Brain pericyte (primary cell): ENCODE measurements at regions not wholly inside any gene's neighbourhood (a gene's known extent, or its start where the extent isn't known, plus 50 kb on each side); places are given as distances from the start of the nearest gene placed in this dataset.
A peak's percentile ranks its signal among the peaks of the same experiment; 100 is the strongest.
"Not testable (repeated sequence)": the region's sequence is repeated elsewhere in the genome, so short reads cannot be mapped to it uniquely, and the experiment has no call there.

Source experiments
- DNase-seq: peaks from one replicate; pipeline ENCODE4 v3.0.0-alpha.2; 2012; ENCODE audit warnings: low read depth, low spot score

GRCh38 chr12:91743704-91744321 is 401.8 kb downstream of the BTG1 start:
- DNase-seq = no peak

GRCh38 chr12:91743280-91743679 is 402.4 kb downstream of the BTG1 start:
- DNase-seq = no peak

- DNase-seq = no peak
Observed at GRCh38 chr12:91741932-91742331, 403.7 kb downstream of the BTG1 start.

GRCh38 chr12:91733846-91734245 is 411.8 kb downstream of the BTG1 start:
- not testable (repeated sequence) for DNase-seq

- DNase-seq = no peak
Observed at GRCh38 chr12:91732086-91732485, 413.6 kb downstream of the BTG1 start.

GRCh38 chr12:91729543-91729942 is 416.1 kb downstream of the BTG1 start:
- no peak for DNase-seq

- DNase-seq = no peak
Observed at GRCh38 chr12:91723191-91723590, 422.5 kb downstream of the BTG1 start.

- no peak for DNase-seq
Observed at GRCh38 chr12:91722072-91722471, 423.6 kb downstream of the BTG1 start.

- no peak for DNase-seq
Observed at GRCh38 chr12:91721023-91721422, 424.6 kb downstream of the BTG1 start.

GRCh38 chr12:91718326-91718725 is 427.3 kb downstream of the BTG1 start:
- DNase-seq = no peak

- no peak for DNase-seq
Observed at GRCh38 chr12:91717804-91718203, 427.8 kb downstream of the BTG1 start.

GRCh38 chr12:91711925-91712324 is 433.7 kb downstream of the BTG1 start:
- not testable (repeated sequence) for DNase-seq

- no peak for DNase-seq
Observed at GRCh38 chr12:91706466-91706865, 439.2 kb downstream of the BTG1 start.

GRCh38 chr12:91704446-91704845 is 441.2 kb downstream of the BTG1 start:
- DNase-seq = peak; percentile 41

- no peak for DNase-seq
Observed at GRCh38 chr12:91703491-91704283, 442.0 kb downstream of the BTG1 start.

- no peak for DNase-seq
Observed at GRCh38 chr12:91702843-91703425, 442.7 kb downstream of the BTG1 start.

- DNase-seq = no peak
Observed at GRCh38 chr12:91695964-91696363, 449.7 kb downstream of the BTG1 start.

- DNase-seq = not testable (repeated sequence)
Observed at GRCh38 chr12:91695406-91695805, 450.2 kb downstream of the BTG1 start.

GRCh38 chr12:91690531-91690930 is 455.1 kb downstream of the BTG1 start:
- DNase-seq = no peak

- no peak for DNase-seq
Observed at GRCh38 chr12:91687052-91688017, 458.3 kb downstream of the BTG1 start.

- DNase-seq = no peak
Observed at GRCh38 chr12:91685917-91686316, 459.7 kb downstream of the BTG1 start.

GRCh38 chr12:91681751-91682150 is 463.9 kb downstream of the BTG1 start:
- no peak for DNase-seq
